ENCODE measurements at regions not wholly inside any gene's neighbourhood (a gene's known extent, or its start where the extent isn't known, plus 50 kb on each side); places are given as distances from the start of the nearest gene placed in this dataset.

DNA sequence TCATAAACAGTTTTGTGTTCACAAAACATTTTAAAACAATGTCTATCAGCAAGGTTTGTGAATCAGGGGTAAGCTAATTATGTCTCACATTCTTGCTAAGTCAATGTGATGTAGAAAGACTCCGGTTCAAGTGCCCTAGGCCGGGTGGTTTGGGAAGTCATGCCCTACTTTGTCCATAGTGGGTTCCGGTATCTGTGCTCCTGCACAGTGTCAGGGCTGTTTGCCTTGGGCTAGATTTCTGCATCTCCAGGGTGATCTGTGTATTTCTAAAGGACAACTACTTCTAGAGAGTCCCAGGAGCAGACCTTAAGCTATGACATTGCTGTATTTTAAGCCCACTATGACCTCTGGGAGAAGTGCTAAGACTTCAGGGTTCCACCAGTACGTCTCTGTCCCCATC, 504.1 kb downstream of the PLXNA4 start:
- Histone ChIP-seq H3K79me2 (ENCODE audit: control insufficient read depth, insufficient read depth, low read length) (no peaks in the 10 kb centered on the region), H4K20me1 (replicated peaks; ENCODE audit: control insufficient read depth, extremely low read depth, insufficient read depth, low read length) (no peaks in the 10 kb centered on the region), H3K27me3 (ENCODE audit: control insufficient read depth in 2 of 2, insufficient read depth in 2 of 2, low read length in 2 of 2) (peaks cover 7 to 9% of the 10 kb centered on the region in 2 experiments), H3K9me3 (replicated peaks; ENCODE audit: control insufficient read depth, insufficient read depth, low read length) (no peaks in the 10 kb centered on the region), H3K9ac (replicated peaks; ENCODE audit: extremely low read depth, insufficient read depth, low read length) (no peak overlapping the region), H3K9me1 (replicated peaks; ENCODE audit: control insufficient read depth, extremely low read depth, insufficient read depth, low read length) (no peaks in the 10 kb centered on the region), H3K4me1 (ENCODE audit: control insufficient read depth, extremely low read depth, insufficient read depth, low read length) (no peaks in the 10 kb centered on the region), H3K4me3 (replicated peaks in 1 of 3; ENCODE audit: insufficient read depth in 1 of 3, low read depth in 1 of 3, low read length in 3 of 3) (no peak overlapping the region), H3K36me3 (ENCODE audit: control insufficient read depth in 2 of 2, extremely low read depth in 1 of 2, insufficient read depth in 2 of 2, low read length in 2 of 2) (no peaks in the 10 kb centered on the region), H3K4me2 (ENCODE audit: insufficient read depth, low read length) (no peak overlapping the region), H3K27ac (ENCODE audit: insufficient read depth, low read depth, low read length) (no peak overlapping the region), H2AFZ (ENCODE audit: low read depth, low read length) (no peak overlapping the region)
- ChIA-PET CTCF (no interaction called here), POLR2A (no interaction called here)
- TF ChIP-seq JUN (IDR thresholded peaks at IDR 0.05; ENCODE audit: borderline replicate concordance, insufficient read depth, insufficient read length, low read depth) = no peak
- TF ChIP-seq, protein P1, sequence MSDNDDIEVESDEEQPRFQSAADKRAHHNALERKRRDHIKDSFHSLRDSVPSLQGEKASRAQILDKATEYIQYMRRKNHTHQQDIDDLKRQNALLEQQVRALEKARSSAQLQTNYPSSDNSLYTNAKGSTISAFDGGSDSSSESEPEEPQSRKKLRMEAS (IDR thresholded peaks at IDR 0.05; ENCODE audit: insufficient read depth, insufficient read length) = no peak
- TF ChIP-seq MYC (IDR thresholded peaks at IDR 0.05; ENCODE audit: low read depth, low read length) = no peak
- TF ChIP-seq GATA2 (IDR thresholded peaks at IDR 0.05; ENCODE audit: insufficient read depth, insufficient read length, low read depth, low read length) = no peak
- TF ChIP-seq FOS (IDR thresholded peaks at IDR 0.05; ENCODE audit: borderline replicate concordance, insufficient read depth, low read length) = no peak
- TF ChIP-seq POLR2AphosphoS5 (IDR thresholded peaks at IDR 0.05; ENCODE audit: insufficient read depth, low read depth, low read length) = no peak
- TF ChIP-seq POLR2A (IDR thresholded peaks at IDR 0.05; ENCODE audit: low read depth, low read length) = no peak
- TF ChIP-seq, protein P2, sequence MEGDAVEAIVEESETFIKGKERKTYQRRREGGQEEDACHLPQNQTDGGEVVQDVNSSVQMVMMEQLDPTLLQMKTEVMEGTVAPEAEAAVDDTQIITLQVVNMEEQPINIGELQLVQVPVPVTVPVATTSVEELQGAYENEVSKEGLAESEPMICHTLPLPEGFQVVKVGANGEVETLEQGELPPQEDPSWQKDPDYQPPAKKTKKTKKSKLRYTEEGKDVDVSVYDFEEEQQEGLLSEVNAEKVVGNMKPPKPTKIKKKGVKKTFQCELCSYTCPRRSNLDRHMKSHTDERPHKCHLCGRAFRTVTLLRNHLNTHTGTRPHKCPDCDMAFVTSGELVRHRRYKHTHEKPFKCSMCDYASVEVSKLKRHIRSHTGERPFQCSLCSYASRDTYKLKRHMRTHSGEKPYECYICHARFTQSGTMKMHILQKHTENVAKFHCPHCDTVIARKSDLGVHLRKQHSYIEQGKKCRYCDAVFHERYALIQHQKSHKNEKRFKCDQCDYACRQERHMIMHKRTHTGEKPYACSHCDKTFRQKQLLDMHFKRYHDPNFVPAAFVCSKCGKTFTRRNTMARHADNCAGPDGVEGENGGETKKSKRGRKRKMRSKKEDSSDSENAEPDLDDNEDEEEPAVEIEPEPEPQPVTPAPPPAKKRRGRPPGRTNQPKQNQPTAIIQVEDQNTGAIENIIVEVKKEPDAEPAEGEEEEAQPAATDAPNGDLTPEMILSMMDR (IDR thresholded peaks at IDR 0.05; ENCODE audit: extremely low read depth in 1 of 2, insufficient read depth in 1 of 2, low read depth in 1 of 2, low read length in 2 of 2) = no peak
- no peak for TF ChIP-seq EZH2 (IDR thresholded peaks at IDR 0.05; ENCODE audit: borderline replicate concordance, low read depth, low read length, severe bottlenecking)
- intact Hi-C loops (cut with micrococcal nuclease) = no loop called here
- BruUV-seq (replicated peaks) = no TSS peak
- FAIRE-seq = no peak
- dilution Hi-C loops (cut with MboI; ENCODE audit: extremely low pct_ligation_motif_present, low sequenced_read_pairs) = no loop called here
- no peak for DNase-seq (ENCODE audit: low read depth, low spot score)
